PC-3 (cell line): ENCODE measurements at regions not wholly inside any gene's neighbourhood (a gene's known extent, or its start where the extent isn't known, plus 50 kb on each side); places are given as distances from the start of the nearest gene placed in this dataset.

Source experiments
- CTCF ChIP-seq: fragments of 300-600 bp; sonication (generic); conservative IDR thresholded peaks from 2 replicates; pipeline ENCODE4 v1.5.1; 2017; ENCODE audit warnings: antibody characterized with exemption, low read depth, mild to moderate bottlenecking, low read length
- EZH2 ChIP-seq: fragments of 300-600 bp; sonication (generic); IDR thresholded peaks from one replicate; pipeline ENCODE4 v1.6.1; 2017; ENCODE audit warnings: antibody characterized with exemption, mild to moderate bottlenecking, low read length; ENCODE audit not compliant: unreplicated experiment
- EZH2phosphoT487 ChIP-seq: fragments of 300-600 bp; sonication (generic); IDR thresholded peaks from 2 replicates; pipeline ENCODE4 v1.6.1; 2018; ENCODE audit warnings: mild to moderate bottlenecking, antibody characterized with exemption, low read length, borderline replicate concordance

GRCh38 chr15:85993116-85993515 lies 86.6 kb upstream of the AGBL1 start:
- TF ChIP-seq CTCF (no peak), EZH2phosphoT487 (no peak), EZH2 (no peak)
